Femur (tissue), 1 donor: ENCODE measurements at regions not wholly inside any gene's neighbourhood (a gene's known extent, or its start where the extent isn't known, plus 50 kb on each side); places are given as distances from the start of the nearest gene placed in this dataset.

Source experiments
- DNase-seq: peaks from one replicate; pipeline ENCODE4 v3.0.0-alpha.2; 2017

- DNase-seq = no peak
Observed at GRCh38 chr4:130090427-130090826, 994.5 kb downstream of the C4orf33 start.

- DNase-seq = no peak
Observed at GRCh38 chr4:130092187-130093015, 996.4 kb downstream of the C4orf33 start.

- DNase-seq = no peak
Observed at GRCh38 chr4:130099105-130099504, 1003.2 kb downstream of the C4orf33 start.

- no peak for DNase-seq
Observed at GRCh38 chr4:130110189-130110588, 1014.2 kb downstream of the C4orf33 start.

- DNase-seq = no peak
Observed at GRCh38 chr4:130110770-130111169, 1014.8 kb downstream of the C4orf33 start.

- DNase-seq = no peak
Observed at GRCh38 chr4:130124066-130124465, 1028.1 kb downstream of the C4orf33 start.

GRCh38 chr4:130125467-130125866 lies 1029.5 kb downstream of the C4orf33 start:
- peak; percentile 31 for DNase-seq

- DNase-seq = no peak
Observed at GRCh38 chr4:130127297-130127696, 1031.3 kb downstream of the C4orf33 start.

- no peak for DNase-seq
Observed at GRCh38 chr4:130131536-130131935, 1035.6 kb downstream of the C4orf33 start.

GRCh38 chr4:130141651-130142050 lies 1045.7 kb downstream of the C4orf33 start:
- DNase-seq = no peak

GRCh38 chr4:130143656-130144055 lies 1047.7 kb downstream of the C4orf33 start:
- DNase-seq = no peak

- no peak for DNase-seq
Observed at GRCh38 chr4:130146773-130147172, 1050.8 kb downstream of the C4orf33 start.

GRCh38 chr4:130147641-130148040 lies 1051.7 kb downstream of the C4orf33 start:
- DNase-seq = no peak

GRCh38 chr4:130154901-130155300 lies 1058.9 kb downstream of the C4orf33 start:
- DNase-seq = no peak

GRCh38 chr4:130163701-130164100 lies 1067.7 kb downstream of the C4orf33 start:
- peak; percentile 17 for DNase-seq

- no peak for DNase-seq
Observed at GRCh38 chr4:130165381-130165780, 1069.4 kb downstream of the C4orf33 start.

- DNase-seq = no peak
Observed at GRCh38 chr4:130172156-130172555, 1076.2 kb downstream of the C4orf33 start.

GRCh38 chr4:130178106-130178505 lies 1082.2 kb downstream of the C4orf33 start:
- no peak for DNase-seq

GRCh38 chr4:130183096-130183495 lies 1087.1 kb downstream of the C4orf33 start:
- DNase-seq = no peak

GRCh38 chr4:130183766-130184165 lies 1087.8 kb downstream of the C4orf33 start:
- no peak for DNase-seq

GRCh38 chr4:130185123-130185522 lies 1089.2 kb downstream of the C4orf33 start:
- DNase-seq = no peak

- no peak for DNase-seq
Observed at GRCh38 chr4:130186931-130187330, 1091.0 kb downstream of the C4orf33 start.

- DNase-seq = no peak
Observed at GRCh38 chr4:130187587-130187986, 1091.6 kb downstream of the C4orf33 start.

GRCh38 chr4:130192787-130193186 lies 1096.8 kb downstream of the C4orf33 start:
- no peak for DNase-seq

GRCh38 chr4:130197946-130198345 lies 1102.0 kb downstream of the C4orf33 start:
- no peak for DNase-seq
